HG02870 (cell line): ENCODE measurements at regions not wholly inside any gene's neighbourhood (a gene's known extent, or its start where the extent isn't known, plus 50 kb on each side); places are given as distances from the start of the nearest gene placed in this dataset.
A peak's percentile ranks its signal among the peaks of the same experiment; 100 is the strongest.

Experiments used
- ATAC-seq: cut with Tn5 transposase; IDR thresholded peaks from one replicate; pipeline ENCODE4 v1.9.1; 2021; ENCODE audit warnings: mild to moderate bottlenecking, moderate library complexity; ENCODE audit not compliant: unreplicated experiment

GRCh38 chr2:128702616-128703015, 383.9 kb upstream of the HS6ST1 start:
- no peak for ATAC-seq

DNA sequence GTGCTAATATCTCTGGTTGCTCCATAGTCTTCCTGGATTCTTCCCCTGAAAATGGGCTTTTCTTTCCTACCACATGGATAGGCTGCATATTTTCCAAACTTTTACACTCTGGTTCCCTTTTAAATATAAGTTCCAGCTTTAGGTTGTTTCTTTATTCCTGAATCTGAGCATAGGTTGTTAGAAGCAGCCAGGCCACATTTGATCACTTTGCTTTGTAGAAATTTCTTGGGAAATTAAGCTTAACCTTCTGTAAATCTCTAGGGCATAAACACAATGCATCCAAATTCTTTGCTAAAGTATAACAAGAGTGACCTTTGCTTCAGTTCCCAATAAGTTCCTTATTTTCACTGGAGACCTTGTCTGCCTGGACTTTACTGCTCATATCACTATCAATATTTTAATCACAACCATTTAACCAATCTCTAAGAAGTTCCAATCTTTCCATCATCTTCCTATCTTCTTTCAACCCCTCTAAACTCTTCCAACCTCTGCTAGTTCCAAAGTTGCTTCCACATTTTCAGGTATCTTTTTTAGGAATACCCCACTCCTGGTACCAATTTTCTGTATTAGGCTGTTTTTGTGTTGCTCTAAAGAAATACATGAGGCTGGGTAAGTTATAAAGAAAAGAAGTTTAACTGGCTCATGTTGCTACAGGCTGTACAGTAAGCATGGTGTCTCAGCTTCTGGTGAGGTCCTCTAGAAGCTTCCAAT, 389.6 kb upstream of the HS6ST1 start:
- no peak for ATAC-seq

GRCh38 chr2:128710242-128710641, 391.6 kb upstream of the HS6ST1 start:
- ATAC-seq, result no peak

DNA sequence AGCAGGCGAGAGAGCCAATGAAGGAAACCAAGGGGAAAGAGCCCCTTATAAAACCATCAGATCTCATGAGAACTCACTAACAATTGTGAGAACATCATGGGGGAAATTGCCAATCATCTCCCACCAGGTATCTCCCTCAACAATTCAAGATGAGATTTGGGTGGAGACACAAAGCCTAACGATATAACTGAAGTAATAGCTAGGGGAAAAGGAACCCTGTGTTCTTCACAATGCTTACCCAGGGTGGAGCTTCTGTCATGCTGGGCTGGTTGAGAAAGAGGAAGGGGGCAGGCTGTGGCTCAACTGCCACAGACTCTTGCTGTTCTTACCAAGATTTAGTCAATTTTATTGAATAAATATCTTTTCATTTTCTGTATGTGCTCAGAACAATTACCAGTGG, 392.1 kb upstream of the HS6ST1 start:
- no peak for ATAC-seq

GRCh38 chr2:128714285-128714684, 395.6 kb upstream of the HS6ST1 start:
- no peak for ATAC-seq

- ATAC-seq, result no peak
Measured at GRCh38 chr2:128714851-128715312, 396.2 kb upstream of the HS6ST1 start.

DNA sequence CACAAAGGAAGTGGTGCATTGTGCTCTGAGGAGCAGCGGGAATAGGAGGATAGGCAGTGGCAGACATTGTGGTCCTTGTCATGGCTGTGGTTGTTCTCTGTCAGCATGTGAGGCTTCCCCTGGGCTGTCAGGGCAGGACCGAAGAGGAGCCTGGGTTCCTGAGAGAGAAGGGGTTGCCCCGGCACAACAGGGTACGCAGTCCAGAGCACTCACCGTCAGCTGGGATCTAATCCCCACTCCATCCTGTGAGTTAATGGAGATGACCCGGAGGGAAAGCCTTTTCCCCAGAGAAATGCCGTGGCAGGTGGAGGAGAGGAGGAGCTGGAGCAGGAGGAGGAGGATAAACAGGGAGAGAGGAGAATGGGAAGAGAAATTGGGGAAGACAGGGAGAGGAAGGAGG, 396.7 kb upstream of the HS6ST1 start:
- no peak for ATAC-seq

DNA sequence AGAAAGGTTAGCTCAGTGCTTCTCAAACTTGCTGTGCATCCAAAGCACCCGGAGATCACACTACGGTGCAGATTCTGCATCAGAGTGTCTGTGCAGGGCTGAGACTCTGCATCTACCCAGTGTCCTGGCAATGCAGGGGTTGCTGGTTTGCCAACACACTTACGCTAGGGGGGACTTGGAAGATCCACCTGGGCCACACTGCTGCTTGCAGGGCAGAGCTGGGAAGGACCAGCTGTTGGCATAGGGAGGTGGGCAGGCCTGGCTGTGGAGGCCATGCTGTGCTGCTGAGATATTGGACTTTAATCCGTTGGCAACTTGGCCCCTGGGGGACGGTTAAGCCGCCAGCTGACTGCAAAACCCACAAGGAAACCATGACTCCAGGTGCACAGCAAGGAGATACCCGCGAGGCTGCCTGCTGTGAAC, 397.6 kb upstream of the HS6ST1 start:
- no peak for ATAC-seq

GRCh38 chr2:128717758-128718710, 399.4 kb upstream of the HS6ST1 start:
- no peak for ATAC-seq

DNA sequence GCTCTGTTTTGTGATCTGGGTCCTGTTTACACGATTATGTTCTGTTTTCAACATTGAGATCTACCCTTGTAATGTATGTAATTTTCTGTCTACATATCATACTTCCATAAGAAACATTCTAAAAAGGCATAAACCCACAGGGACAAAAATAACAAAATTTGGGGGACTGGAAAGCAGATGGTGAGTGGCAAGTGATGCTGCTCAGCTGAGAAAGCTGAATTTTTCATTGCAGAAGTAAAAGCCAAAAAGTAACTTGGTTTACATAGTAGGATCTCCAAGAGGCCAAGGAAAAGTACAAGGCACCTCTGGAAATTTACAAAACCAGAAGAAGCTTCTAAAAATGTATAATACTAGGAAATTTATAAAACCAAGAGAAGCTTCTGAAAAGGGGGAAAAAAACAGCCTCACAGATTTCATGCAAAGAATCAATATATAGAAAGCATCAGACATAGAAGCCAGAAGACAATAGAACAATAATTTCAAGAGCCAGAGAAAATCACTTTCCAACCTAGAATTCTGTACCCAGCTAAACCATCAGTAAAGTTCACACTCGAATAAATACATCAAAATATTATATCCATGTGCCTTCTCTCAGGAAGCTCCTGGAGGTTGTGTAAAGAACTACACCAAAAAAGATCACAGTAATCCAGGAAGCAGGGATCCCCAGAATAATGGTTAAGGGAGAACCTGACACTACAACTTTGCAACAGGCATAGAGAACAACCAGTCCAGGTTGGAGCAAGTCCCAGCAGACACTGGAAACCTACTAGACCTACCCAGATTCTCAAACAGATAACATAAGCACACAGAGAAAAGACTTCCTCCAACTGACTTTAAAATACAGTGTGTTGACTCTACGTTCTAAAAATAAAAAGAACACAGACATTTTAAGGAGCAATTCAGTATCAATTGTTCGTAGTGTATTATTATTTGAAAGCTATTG, 401.7 kb upstream of the HS6ST1 start:
- no peak for ATAC-seq

DNA sequence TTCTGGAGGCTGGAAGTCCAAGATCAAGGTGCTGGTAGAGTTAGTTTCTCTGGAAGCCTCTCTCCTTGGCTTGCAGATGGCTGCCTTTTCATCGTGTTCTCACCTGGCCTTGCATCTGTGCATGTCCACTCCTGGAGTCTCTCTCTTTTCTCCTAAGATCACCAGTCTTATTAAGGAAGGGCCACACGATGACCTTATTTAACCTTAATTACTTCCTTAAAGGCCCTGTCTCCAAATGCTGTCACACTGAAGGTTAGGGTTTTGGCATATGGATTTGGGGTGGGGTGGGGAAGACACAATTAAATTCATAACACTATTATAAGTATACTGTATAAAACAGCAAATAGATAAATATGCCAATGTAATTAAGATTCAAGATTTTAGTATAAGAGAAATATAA, 402.4 kb upstream of the HS6ST1 start:
- no peak for ATAC-seq

DNA sequence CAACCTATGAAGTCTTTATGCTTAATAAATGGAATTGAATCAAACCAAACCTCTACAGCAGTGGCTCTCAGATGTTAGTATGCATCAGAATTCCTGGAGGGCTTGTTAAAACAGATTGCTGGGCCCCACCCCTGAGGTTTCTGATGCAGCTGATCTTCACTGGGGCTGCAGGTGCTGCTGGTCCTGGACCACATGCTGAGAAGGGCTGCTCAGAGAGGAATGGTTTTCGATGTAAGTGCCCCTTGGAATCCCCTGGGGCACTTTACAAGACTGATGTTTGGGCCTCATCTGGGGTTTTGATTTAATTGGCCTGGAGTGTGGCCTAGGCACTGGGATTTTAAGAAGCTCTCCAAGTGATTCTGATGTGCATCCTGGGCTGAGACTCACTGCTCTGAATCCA, 403.8 kb upstream of the HS6ST1 start:
- no peak for ATAC-seq

GRCh38 chr2:128724547-128724946, 405.9 kb upstream of the HS6ST1 start:
- no peak for ATAC-seq

- no peak for ATAC-seq
Measured at GRCh38 chr2:128724972-128725371, 406.3 kb upstream of the HS6ST1 start.

GRCh38 chr2:128726236-128726635, 407.6 kb upstream of the HS6ST1 start:
- no peak for ATAC-seq

- ATAC-seq, result no peak
Measured at GRCh38 chr2:128726911-128727310, 408.2 kb upstream of the HS6ST1 start.

GRCh38 chr2:128727404-128727803, 408.7 kb upstream of the HS6ST1 start:
- ATAC-seq, result peak; percentile 61

DNA sequence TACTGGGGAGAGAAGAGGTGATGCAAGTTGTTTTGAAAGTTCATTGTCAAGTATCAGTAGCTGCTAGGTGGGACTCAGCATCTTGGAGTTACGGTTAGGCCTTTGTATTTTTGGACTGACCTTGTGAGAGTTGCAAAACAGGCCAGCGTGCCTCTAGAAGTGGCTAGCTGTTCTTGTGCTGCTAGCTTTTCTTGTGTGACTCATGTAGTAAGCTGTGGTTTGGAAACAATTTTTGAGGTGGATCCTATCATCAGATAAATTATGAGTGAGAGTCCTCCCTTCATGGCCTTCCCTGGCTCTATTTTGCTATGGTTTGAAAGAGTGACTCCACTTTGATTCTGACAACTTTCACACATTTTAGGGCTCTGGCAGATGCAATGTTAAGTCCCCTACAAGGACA, 409.2 kb upstream of the HS6ST1 start:
- peak; percentile 41 for ATAC-seq

- ATAC-seq, result no peak
Measured at GRCh38 chr2:128729051-128729450, 410.4 kb upstream of the HS6ST1 start.

- no peak for ATAC-seq
Measured at GRCh38 chr2:128731994-128732650, 413.5 kb upstream of the HS6ST1 start.
